HEK293 (cell line): ENCODE measurements at regions not wholly inside any gene's neighbourhood (a gene's known extent, or its start where the extent isn't known, plus 50 kb on each side); places are given as distances from the start of the nearest gene placed in this dataset.

Source experiments
- CTCF ChIA-PET: fragments of 350-600 bp; formaldehyde crosslinking; extraction: SDS; loops from one replicate; lab custom pipeline; 2021; ENCODE audit warnings: antibody characterized with exemption; lab: Yijun Ruan, JAX
- POLR2A ChIA-PET: fragments of 300-600 bp; formaldehyde crosslinking; extraction: SDS; loops from one replicate; lab custom pipeline; 2020; ENCODE audit warnings: antibody characterized with exemption, inconsistent platforms; lab: Yijun Ruan, JAX
- H3K27ac ChIP-seq: fragments of 200-500 bp; sonication (Bioruptor generic); 2 replicates; pipeline ENCODE4 v1.5.1; 2014; ENCODE audit warnings: low read depth, low read length, control low read depth, inconsistent platforms; ENCODE audit errors: extremely low read depth
- H3K36me3 ChIP-seq, 2 experiments: fragments of 200-500 bp in 1 of 2; sonication (Bioruptor generic) in 1 of 2; 1 replicate in 1 of 2; 2 replicates in 1 of 2; pipeline ENCODE4 v1.5.1; 2014 to 2017; ENCODE audit warnings: inconsistent platforms in 2 of 2, low read length in 2 of 2; ENCODE audit not compliant: control insufficient read depth in 2 of 2, insufficient read depth in 1 of 2
- H3K4me1 ChIP-seq: fragments of 200-500 bp; sonication (Bioruptor generic); 2 replicates; pipeline ENCODE4 v1.5.1; 2014; ENCODE audit warnings: mild to moderate bottlenecking, low read length, inconsistent platforms; ENCODE audit not compliant: control insufficient read depth, insufficient read depth
- H3K4me3 ChIP-seq: 2 replicates; pipeline ENCODE4 v1.5.1; 2011; ENCODE audit warnings: low read depth, mild to moderate bottlenecking, control low read depth, low read length, moderate library complexity
- H3K9me3 ChIP-seq: fragments of 200-500 bp; sonication (Bioruptor generic); 2 replicates; pipeline ENCODE4 v1.5.1; 2014; ENCODE audit warnings: low read depth, low read length, inconsistent platforms; ENCODE audit not compliant: control insufficient read depth, insufficient read depth
- BCL11B ChIP-seq: fragments of 450-650 bp; formaldehyde crosslinking; IDR thresholded peaks from 2 replicates; pipeline ENCODE4 v1.5.1; 2016; ENCODE audit warnings: low read depth, missing biosample characterization, missing genetic modification characterization
- FEZF1 ChIP-seq: fragments of 450-650 bp; formaldehyde crosslinking; IDR thresholded peaks from 2 replicates; pipeline ENCODE4 v1.5.1; 2016; ENCODE audit warnings: missing biosample characterization, missing genetic modification characterization
- HOXC10 ChIP-seq: sonication (generic); formaldehyde crosslinking; IDR thresholded peaks from 2 replicates; pipeline ENCODE4 v1.8.1; 2023; ENCODE audit warnings: mild to moderate bottlenecking, missing genetic modification reagents
- KLF16 ChIP-seq: fragments of 450-650 bp; formaldehyde crosslinking; IDR thresholded peaks from 2 replicates; pipeline ENCODE4 v1.5.1; 2017; ENCODE audit warnings: missing biosample characterization, missing genetic modification characterization
- MZF1 ChIP-seq: fragments of 450-650 bp; formaldehyde crosslinking; IDR thresholded peaks from 2 replicates; pipeline ENCODE4 v1.5.1; 2017; ENCODE audit warnings: missing biosample characterization, missing genetic modification characterization, borderline replicate concordance
- ZEB2 ChIP-seq: fragments of 450-650 bp; formaldehyde crosslinking; IDR thresholded peaks from 2 replicates; pipeline ENCODE4 v1.5.1; 2016; ENCODE audit warnings: missing biosample characterization, missing genetic modification characterization
- ZFP37 ChIP-seq: fragments of 450-650 bp; formaldehyde crosslinking; IDR thresholded peaks from 2 replicates; pipeline ENCODE4 v1.5.1; 2016; ENCODE audit warnings: missing biosample characterization, missing genetic modification characterization
- ZNF112 ChIP-seq: fragments of 450-650 bp; formaldehyde crosslinking; IDR thresholded peaks from 2 replicates; pipeline ENCODE4 v1.5.0; 2017; ENCODE audit warnings: missing biosample characterization, missing genetic modification characterization
- ZNF223 ChIP-seq: fragments of 450-650 bp; formaldehyde crosslinking; IDR thresholded peaks from 2 replicates; pipeline ENCODE4 v1.5.1; 2016; ENCODE audit warnings: missing biosample characterization, missing genetic modification characterization
- ZNF24 ChIP-seq: fragments of 450-650 bp; formaldehyde crosslinking; IDR thresholded peaks from 2 replicates; pipeline ENCODE4 v1.5.1; 2016; ENCODE audit warnings: missing biosample characterization, missing genetic modification characterization
- ZNF404 ChIP-seq: fragments of 450-650 bp; formaldehyde crosslinking; IDR thresholded peaks from 2 replicates; pipeline ENCODE4 v1.5.1; 2017; ENCODE audit warnings: missing biosample characterization, missing genetic modification characterization
- ZNF571 ChIP-seq: fragments of 450-650 bp; formaldehyde crosslinking; IDR thresholded peaks from 2 replicates; pipeline ENCODE4 v1.5.0; 2017; ENCODE audit warnings: missing biosample characterization, missing genetic modification characterization
- ZNF624 ChIP-seq: fragments of 450-650 bp; formaldehyde crosslinking; IDR thresholded peaks from 2 replicates; pipeline ENCODE4 v1.5.1; 2017; ENCODE audit warnings: missing biosample characterization, missing genetic modification characterization
- ZNF747 ChIP-seq: fragments of 450-650 bp; formaldehyde crosslinking; IDR thresholded peaks from 2 replicates; pipeline ENCODE4 v1.5.1; 2016; ENCODE audit warnings: missing biosample characterization, missing genetic modification characterization
- ZNF843 ChIP-seq: fragments of 450-650 bp; formaldehyde crosslinking; IDR thresholded peaks from 2 replicates; pipeline ENCODE4 v1.5.1; 2016; ENCODE audit warnings: missing biosample characterization, missing genetic modification characterization
- ZXDB ChIP-seq: fragments of 450-650 bp; formaldehyde crosslinking; IDR thresholded peaks from 2 replicates; pipeline ENCODE4 v1.5.1; 2016; ENCODE audit warnings: missing biosample characterization, missing genetic modification characterization
- TF ChIP-seq, protein P1 (sequence below): fragments of 450-650 bp; formaldehyde crosslinking; IDR thresholded peaks from 2 replicates; pipeline ENCODE4 v1.5.1; 2016; ENCODE audit warnings: missing biosample characterization, missing genetic modification characterization
- TF ChIP-seq, protein P2 (sequence below): fragments of 450-650 bp; formaldehyde crosslinking; IDR thresholded peaks from 2 replicates; pipeline ENCODE4 v1.5.1; 2016; ENCODE audit warnings: missing biosample characterization, missing genetic modification characterization
- TF ChIP-seq, protein P3 (sequence below): fragments of 450-650 bp; formaldehyde crosslinking; IDR thresholded peaks from 2 replicates; pipeline ENCODE4 v1.5.1; 2016; ENCODE audit warnings: missing biosample characterization, missing genetic modification characterization
- TF ChIP-seq, protein P4 (sequence below): fragments of 450-650 bp; formaldehyde crosslinking; IDR thresholded peaks from 2 replicates; pipeline ENCODE4 v1.5.1; 2016; ENCODE audit warnings: missing biosample characterization, missing genetic modification characterization, borderline replicate concordance
- TF ChIP-seq, protein P5 (sequence below): sonication (generic); formaldehyde crosslinking; IDR thresholded peaks from 2 replicates; pipeline ENCODE4 v1.8.1; 2022; ENCODE audit warnings: mild to moderate bottlenecking, moderate library complexity, missing genetic modification reagents

DNA sequence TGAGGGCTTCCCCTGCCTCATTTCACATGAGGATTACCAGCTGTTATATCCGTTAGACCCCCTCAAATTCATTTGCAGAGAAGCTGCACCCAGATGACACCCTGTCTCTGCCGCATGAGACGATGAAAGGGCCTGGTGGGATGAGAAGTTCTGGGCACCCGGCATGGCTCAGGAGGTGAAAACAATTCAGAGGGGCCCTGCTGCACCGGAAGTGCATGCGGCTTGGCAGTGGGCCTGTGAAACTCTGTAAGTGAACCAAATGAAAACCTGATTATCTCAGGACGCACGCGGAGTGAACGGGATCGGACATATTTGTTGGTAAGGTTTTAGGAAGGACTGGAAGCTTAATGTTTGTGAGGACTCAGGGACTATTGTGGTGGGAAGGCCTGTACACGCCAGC is 511.2 kb downstream of the TCERG1L start (continued):
- TF ChIP-seq, protein P1, sequence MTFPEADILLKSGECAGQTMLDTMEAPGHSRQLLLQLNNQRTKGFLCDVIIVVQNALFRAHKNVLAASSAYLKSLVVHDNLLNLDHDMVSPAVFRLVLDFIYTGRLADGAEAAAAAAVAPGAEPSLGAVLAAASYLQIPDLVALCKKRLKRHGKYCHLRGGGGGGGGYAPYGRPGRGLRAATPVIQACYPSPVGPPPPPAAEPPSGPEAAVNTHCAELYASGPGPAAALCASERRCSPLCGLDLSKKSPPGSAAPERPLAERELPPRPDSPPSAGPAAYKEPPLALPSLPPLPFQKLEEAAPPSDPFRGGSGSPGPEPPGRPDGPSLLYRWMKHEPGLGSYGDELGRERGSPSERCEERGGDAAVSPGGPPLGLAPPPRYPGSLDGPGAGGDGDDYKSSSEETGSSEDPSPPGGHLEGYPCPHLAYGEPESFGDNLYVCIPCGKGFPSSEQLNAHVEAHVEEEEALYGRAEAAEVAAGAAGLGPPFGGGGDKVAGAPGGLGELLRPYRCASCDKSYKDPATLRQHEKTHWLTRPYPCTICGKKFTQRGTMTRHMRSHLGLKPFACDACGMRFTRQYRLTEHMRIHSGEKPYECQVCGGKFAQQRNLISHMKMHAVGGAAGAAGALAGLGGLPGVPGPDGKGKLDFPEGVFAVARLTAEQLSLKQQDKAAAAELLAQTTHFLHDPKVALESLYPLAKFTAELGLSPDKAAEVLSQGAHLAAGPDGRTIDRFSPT (tag by site-specific recombination), result no peak
- TF ChIP-seq ZNF624 (tag by site-specific recombination), result no peak
- TF ChIP-seq ZNF404 (tag by site-specific recombination), result no peak
- TF ChIP-seq, protein P2, sequence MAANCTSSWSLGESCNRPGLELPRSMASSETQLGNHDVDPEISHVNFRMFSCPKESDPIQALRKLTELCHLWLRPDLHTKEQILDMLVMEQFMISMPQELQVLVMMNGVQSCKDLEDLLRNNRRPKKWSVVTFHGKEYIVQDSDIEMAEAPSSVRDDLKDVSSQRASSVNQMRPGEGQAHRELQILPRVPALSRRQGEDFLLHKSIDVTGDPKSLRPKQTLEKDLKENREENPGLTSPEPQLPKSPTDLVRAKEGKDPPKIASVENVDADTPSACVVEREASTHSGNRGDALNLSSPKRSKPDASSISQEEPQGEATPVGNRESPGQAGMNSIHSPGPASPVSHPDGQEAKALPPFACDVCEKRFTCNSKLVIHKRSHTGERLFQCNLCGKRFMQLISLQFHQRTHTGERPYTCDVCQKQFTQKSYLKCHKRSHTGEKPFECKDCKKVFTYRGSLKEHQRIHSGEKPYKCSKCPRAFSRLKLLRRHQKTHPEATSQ (tag by site-specific recombination), result no peak
- no peak for TF ChIP-seq FEZF1 (tag by site-specific recombination)
- no peak for TF ChIP-seq ZXDB (tag by site-specific recombination)

DNA sequence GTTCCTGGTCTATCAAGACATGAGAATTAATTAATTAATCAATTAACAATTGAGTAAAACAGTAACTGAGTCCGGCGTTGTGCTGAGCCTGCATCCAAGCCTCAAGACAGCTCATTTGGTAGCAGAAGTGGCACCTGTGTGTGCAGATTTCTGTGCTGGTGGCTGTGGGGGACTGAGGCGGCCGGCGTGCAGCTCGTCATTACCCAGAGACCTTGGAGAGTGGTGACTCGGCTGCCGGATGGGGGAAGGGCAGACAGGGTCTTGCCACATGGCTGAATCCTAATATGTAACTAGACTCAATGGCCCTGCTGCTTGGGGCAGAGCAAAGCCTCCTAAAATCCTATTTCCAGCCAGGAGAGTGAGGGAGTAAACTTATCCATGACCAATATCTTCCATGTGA is 510.2 kb downstream of the TCERG1L start:
- no peak for TF ChIP-seq ZFP37 (tag by site-specific recombination)
- TF ChIP-seq, protein P3, sequence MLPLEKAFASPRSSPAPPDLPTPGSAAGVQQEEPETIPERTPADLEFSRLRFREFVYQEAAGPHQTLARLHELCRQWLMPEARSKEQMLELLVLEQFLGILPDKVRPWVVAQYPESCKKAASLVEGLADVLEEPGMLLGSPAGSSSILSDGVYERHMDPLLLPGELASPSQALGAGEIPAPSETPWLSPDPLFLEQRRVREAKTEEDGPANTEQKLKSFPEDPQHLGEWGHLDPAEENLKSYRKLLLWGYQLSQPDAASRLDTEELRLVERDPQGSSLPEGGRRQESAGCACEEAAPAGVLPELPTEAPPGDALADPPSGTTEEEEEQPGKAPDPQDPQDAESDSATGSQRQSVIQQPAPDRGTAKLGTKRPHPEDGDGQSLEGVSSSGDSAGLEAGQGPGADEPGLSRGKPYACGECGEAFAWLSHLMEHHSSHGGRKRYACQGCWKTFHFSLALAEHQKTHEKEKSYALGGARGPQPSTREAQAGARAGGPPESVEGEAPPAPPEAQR (tag by site-specific recombination), result no peak
- TF ChIP-seq HOXC10 (CRISPR knock-in tag), result no peak
- TF ChIP-seq ZNF112, result no peak
- no peak for TF ChIP-seq ZNF571 (tag by site-specific recombination)
- no peak for TF ChIP-seq FEZF1 (tag by site-specific recombination)
- TF ChIP-seq, protein P4, sequence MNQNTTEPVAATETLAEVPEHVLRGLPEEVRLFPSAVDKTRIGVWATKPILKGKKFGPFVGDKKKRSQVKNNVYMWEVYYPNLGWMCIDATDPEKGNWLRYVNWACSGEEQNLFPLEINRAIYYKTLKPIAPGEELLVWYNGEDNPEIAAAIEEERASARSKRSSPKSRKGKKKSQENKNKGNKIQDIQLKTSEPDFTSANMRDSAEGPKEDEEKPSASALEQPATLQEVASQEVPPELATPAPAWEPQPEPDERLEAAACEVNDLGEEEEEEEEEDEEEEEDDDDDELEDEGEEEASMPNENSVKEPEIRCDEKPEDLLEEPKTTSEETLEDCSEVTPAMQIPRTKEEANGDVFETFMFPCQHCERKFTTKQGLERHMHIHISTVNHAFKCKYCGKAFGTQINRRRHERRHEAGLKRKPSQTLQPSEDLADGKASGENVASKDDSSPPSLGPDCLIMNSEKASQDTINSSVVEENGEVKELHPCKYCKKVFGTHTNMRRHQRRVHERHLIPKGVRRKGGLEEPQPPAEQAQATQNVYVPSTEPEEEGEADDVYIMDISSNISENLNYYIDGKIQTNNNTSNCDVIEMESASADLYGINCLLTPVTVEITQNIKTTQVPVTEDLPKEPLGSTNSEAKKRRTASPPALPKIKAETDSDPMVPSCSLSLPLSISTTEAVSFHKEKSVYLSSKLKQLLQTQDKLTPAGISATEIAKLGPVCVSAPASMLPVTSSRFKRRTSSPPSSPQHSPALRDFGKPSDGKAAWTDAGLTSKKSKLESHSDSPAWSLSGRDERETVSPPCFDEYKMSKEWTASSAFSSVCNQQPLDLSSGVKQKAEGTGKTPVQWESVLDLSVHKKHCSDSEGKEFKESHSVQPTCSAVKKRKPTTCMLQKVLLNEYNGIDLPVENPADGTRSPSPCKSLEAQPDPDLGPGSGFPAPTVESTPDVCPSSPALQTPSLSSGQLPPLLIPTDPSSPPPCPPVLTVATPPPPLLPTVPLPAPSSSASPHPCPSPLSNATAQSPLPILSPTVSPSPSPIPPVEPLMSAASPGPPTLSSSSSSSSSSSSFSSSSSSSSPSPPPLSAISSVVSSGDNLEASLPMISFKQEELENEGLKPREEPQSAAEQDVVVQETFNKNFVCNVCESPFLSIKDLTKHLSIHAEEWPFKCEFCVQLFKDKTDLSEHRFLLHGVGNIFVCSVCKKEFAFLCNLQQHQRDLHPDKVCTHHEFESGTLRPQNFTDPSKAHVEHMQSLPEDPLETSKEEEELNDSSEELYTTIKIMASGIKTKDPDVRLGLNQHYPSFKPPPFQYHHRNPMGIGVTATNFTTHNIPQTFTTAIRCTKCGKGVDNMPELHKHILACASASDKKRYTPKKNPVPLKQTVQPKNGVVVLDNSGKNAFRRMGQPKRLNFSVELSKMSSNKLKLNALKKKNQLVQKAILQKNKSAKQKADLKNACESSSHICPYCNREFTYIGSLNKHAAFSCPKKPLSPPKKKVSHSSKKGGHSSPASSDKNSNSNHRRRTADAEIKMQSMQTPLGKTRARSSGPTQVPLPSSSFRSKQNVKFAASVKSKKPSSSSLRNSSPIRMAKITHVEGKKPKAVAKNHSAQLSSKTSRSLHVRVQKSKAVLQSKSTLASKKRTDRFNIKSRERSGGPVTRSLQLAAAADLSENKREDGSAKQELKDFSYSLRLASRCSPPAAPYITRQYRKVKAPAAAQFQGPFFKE (tag by site-specific recombination), result no peak
- TF ChIP-seq, protein P5, sequence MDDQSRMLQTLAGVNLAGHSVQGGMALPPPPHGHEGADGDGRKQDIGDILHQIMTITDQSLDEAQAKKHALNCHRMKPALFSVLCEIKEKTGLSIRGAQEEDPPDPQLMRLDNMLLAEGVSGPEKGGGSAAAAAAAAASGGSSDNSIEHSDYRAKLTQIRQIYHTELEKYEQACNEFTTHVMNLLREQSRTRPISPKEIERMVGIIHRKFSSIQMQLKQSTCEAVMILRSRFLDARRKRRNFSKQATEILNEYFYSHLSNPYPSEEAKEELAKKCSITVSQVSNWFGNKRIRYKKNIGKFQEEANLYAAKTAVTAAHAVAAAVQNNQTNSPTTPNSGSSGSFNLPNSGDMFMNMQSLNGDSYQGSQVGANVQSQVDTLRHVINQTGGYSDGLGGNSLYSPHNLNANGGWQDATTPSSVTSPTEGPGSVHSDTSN (CRISPR knock-in tag), result no peak
- TF ChIP-seq ZNF223 (tag by site-specific recombination), result no peak
- TF ChIP-seq KLF16 (tag by site-specific recombination), result no peak
- no peak for TF ChIP-seq ZNF24 (tag by site-specific recombination)
- TF ChIP-seq BCL11B, result no peak
- TF ChIP-seq ZNF747, result no peak
- no peak for TF ChIP-seq MZF1 (tag by site-specific recombination)
- no peak for TF ChIP-seq ZNF843 (tag by site-specific recombination)
- no peak for TF ChIP-seq ZEB2
- Histone ChIP-seq H3K27ac (no peak overlapping the region), H3K4me3 (no peak overlapping the region), H3K9me3 (no peaks in the 10 kb centered on the region), H3K4me1 (no peaks in the 10 kb centered on the region), H3K36me3 (no peaks in the 10 kb centered on the region)
- ChIA-PET POLR2A (no interaction called here), CTCF (no interaction called here)
